K562 (cell line): ENCODE measurements at regions not wholly inside any gene's neighbourhood (a gene's known extent, or its start where the extent isn't known, plus 50 kb on each side); places are given as distances from the start of the nearest gene placed in this dataset.

Source experiments
- ATF7 ChIP-seq: fragments of 450-650 bp; IDR thresholded peaks from 2 replicates; pipeline ENCODE4 v1.7.1; 2014; ENCODE audit warnings: mild to moderate bottlenecking, moderate library complexity
- CREBBP ChIP-seq: IDR thresholded peaks from one replicate; pipeline ENCODE4 v1.6.1; 2012; ENCODE audit warnings: low read depth, mild to moderate bottlenecking, control low read depth, inconsistent platforms, low read length
- CXXC5 ChIP-seq: fragments of 250-450 bp; sonication (Bioruptor Pico); IDR thresholded peaks from 2 replicates; pipeline ENCODE4 v1.8.0; 2022; ENCODE audit warnings: inconsistent platforms, mild to moderate bottlenecking, moderate library complexity
- HDAC1 ChIP-seq, 2 experiments: fragments of 450-650 bp; IDR thresholded peaks; 2 replicates each; pipeline ENCODE4 v1.6.1; 2016 to 2017; ENCODE audit warnings: inconsistent platforms in 1 of 2, mild to moderate bottlenecking in 1 of 2, moderate library complexity in 1 of 2
- HMBOX1 ChIP-seq: sonication (generic); IDR thresholded peaks from 2 replicates; pipeline ENCODE4 v1.6.1; 2016
- MAFK ChIP-seq: IDR thresholded peaks from 2 replicates; pipeline ENCODE4 v1.6.1; 2011; ENCODE audit warnings: low read length, improper control_type of control experiment
- MED1 ChIP-seq: sonication (generic); formaldehyde crosslinking; IDR thresholded peaks from 2 replicates; pipeline ENCODE4 v1.8.1; 2023; ENCODE audit warnings: missing genetic modification reagents, borderline replicate concordance
- MITF ChIP-seq: IDR thresholded peaks from 2 replicates; pipeline ENCODE4 v1.6.1; 2014; ENCODE audit warnings: antibody characterized with exemption
- NCOA1 ChIP-seq: fragments of 450-650 bp; IDR thresholded peaks from 2 replicates; pipeline ENCODE4 v1.6.1; 2016; ENCODE audit warnings: low read depth
- NEUROD1 ChIP-seq: fragments of 150-350 bp; IDR thresholded peaks from 2 replicates; pipeline ENCODE4 v1.6.1; 2014; ENCODE audit warnings: borderline replicate concordance, low read length, low read depth; ENCODE audit not compliant: partially characterized antibody
- NFE2 ChIP-seq: IDR thresholded peaks from 2 replicates; pipeline ENCODE4 v1.6.1; 2014; ENCODE audit warnings: antibody characterized with exemption, low read depth
- PCBP1 ChIP-seq: fragments of 200-400 bp; formaldehyde crosslinking; IDR thresholded peaks from 2 replicates; pipeline ENCODE4 v1.6.1; 2018; ENCODE audit warnings: mild to moderate bottlenecking, low read depth, low read length; ENCODE audit not compliant: poor library complexity, severe bottlenecking
- PCBP2 ChIP-seq: fragments of 200-400 bp; formaldehyde crosslinking; IDR thresholded peaks from 2 replicates; pipeline ENCODE4 v1.6.1; 2018; ENCODE audit warnings: low read length, low read depth, mild to moderate bottlenecking, moderate library complexity; ENCODE audit not compliant: poor library complexity, severe bottlenecking
- PHTF2 ChIP-seq: fragments of 250-450 bp; sonication (Bioruptor Pico); IDR thresholded peaks from 2 replicates; pipeline ENCODE4 v1.5.0; 2021; ENCODE audit warnings: mild to moderate bottlenecking
- SUPT5H ChIP-seq: fragments of 450-650 bp; IDR thresholded peaks from 2 replicates; pipeline ENCODE4 v1.6.1; 2016
- TEAD1 ChIP-seq, 2 experiments: fragments of 450-650 bp in 1 of 2; sonication (generic) in 1 of 2; formaldehyde crosslinking; IDR thresholded peaks; 2 replicates each; pipeline versions ENCODE4 v1.4.0 to v1.8.0; 2020 to 2022; ENCODE audit warnings: mild to moderate bottlenecking in 2 of 2, missing genetic modification reagents in 1 of 2
- TEAD4 ChIP-seq, 2 experiments: sonication (generic) in 1 of 2; formaldehyde crosslinking in 1 of 2; IDR thresholded peaks; 2 replicates each; pipeline versions ENCODE4 v1.6.1 to v1.8.0; 2012 to 2022; ENCODE audit warnings: borderline replicate concordance in 1 of 2, inconsistent platforms in 1 of 2, low read length in 1 of 2, mild to moderate bottlenecking in 1 of 2, missing genetic modification reagents in 1 of 2
- THRB ChIP-seq: fragments of 450-650 bp; formaldehyde crosslinking; conservative IDR thresholded peaks from 2 replicates; pipeline ENCODE4 v1.4.0; 2022; ENCODE audit warnings: mild to moderate bottlenecking, missing genetic modification characterization
- TOE1 ChIP-seq, 2 experiments: fragments of 450-650 bp in 1 of 2; sonication (generic) in 1 of 2; formaldehyde crosslinking in 1 of 2; IDR thresholded peaks; 2 replicates each; pipeline versions ENCODE4 v1.7.1 to v1.8.0; 2016 to 2022; ENCODE audit warnings: borderline replicate concordance in 2 of 2, mild to moderate bottlenecking in 2 of 2, antibody characterized with exemption in 1 of 2, inconsistent platforms in 1 of 2, low read depth in 1 of 2, missing genetic modification reagents in 1 of 2, moderate library complexity in 1 of 2
- TRIM24 ChIP-seq, 2 experiments: fragments of 450-650 bp; IDR thresholded peaks; 2 replicates each; pipeline ENCODE4 v1.6.1; 2016
- ZFP30 ChIP-seq: fragments of 250-450 bp; sonication (Bioruptor Pico); IDR thresholded peaks from 2 replicates; pipeline ENCODE4 v1.8.0; 2022; ENCODE audit warnings: moderate library complexity, mild to moderate bottlenecking, inconsistent platforms, borderline replicate concordance
- ZNF282 ChIP-seq: sonication (generic); formaldehyde crosslinking; IDR thresholded peaks from 2 replicates; pipeline ENCODE4 v1.8.1; 2023; ENCODE audit warnings: missing genetic modification reagents
- ZNF586 ChIP-seq: fragments of 450-650 bp; formaldehyde crosslinking; conservative IDR thresholded peaks from 2 replicates; pipeline ENCODE4 v1.4.0; 2020; ENCODE audit warnings: mild to moderate bottlenecking, moderate library complexity
- TF ChIP-seq, protein P1 (sequence below): sonication (generic); formaldehyde crosslinking; IDR thresholded peaks from 2 replicates; pipeline ENCODE4 v1.8.1; 2023; ENCODE audit warnings: mild to moderate bottlenecking, missing genetic modification reagents, moderate library complexity

DNA sequence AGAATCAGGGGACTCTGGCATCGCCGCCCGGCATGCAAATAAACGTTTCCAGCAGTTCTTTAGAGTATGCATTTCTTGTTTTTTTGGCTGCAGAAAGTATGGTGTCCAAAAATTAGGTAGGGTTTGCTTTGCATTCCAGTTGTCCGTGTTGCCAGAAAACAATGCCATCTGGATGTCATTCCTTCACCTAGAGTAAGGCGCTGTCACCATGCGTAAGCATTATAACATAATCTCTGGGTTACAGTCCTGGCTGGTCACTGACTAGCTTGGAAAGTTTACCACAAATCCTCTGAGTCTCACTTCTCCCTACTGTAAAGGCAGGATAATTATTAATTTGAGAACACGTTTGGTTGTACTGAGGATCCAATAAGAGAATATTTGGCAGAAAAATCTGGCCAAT is 457.7 kb downstream of the XYLT1 start (continued):
- TF ChIP-seq CREBBP (no peak), HMBOX1 (peak; percentile 92), NEUROD1 (no peak), NFE2 (peak; percentile 86), PCBP2 (no peak), ZNF586 (no peak), TEAD4 (IDR thresholded peaks at IDR 0.05; ENCODE audit: low read length) (peak; percentile 68; the same call in 1 of the 2 replicates), TEAD4 (CRISPR knock-in tag; IDR thresholded peaks at IDR 0.05; ENCODE audit: borderline replicate concordance) (no peak), MITF (no peak), MAFK (peak; percentile 74), HDAC1 (IDR thresholded peaks at IDR 0.05) (no peak), THRB (no peak), ZNF282 (CRISPR knock-in tag) (no peak), SUPT5H (no peak), TRIM24 (IDR thresholded peaks at IDR 0.05) (peak in 1 of 2 experiments; percentile 42; a peak in 1 of 4 replicates), ATF7 (no peak), CXXC5 (no peak), PCBP1 (no peak), TEAD1 (CRISPR knock-in tag; IDR thresholded peaks at IDR 0.05) (no peak), ZFP30 (CRISPR knock-in tag) (no peak), TOE1 (IDR thresholded peaks at IDR 0.05; ENCODE audit: borderline replicate concordance) (no peak), TOE1 (CRISPR knock-in tag; IDR thresholded peaks at IDR 0.05; ENCODE audit: borderline replicate concordance, low read depth) (no peak), PHTF2 (CRISPR knock-in tag) (no peak), NCOA1 (no peak; the same call in 1 of the 2 replicates), MED1 (CRISPR knock-in tag) (no peak)
- TF ChIP-seq, protein P1, sequence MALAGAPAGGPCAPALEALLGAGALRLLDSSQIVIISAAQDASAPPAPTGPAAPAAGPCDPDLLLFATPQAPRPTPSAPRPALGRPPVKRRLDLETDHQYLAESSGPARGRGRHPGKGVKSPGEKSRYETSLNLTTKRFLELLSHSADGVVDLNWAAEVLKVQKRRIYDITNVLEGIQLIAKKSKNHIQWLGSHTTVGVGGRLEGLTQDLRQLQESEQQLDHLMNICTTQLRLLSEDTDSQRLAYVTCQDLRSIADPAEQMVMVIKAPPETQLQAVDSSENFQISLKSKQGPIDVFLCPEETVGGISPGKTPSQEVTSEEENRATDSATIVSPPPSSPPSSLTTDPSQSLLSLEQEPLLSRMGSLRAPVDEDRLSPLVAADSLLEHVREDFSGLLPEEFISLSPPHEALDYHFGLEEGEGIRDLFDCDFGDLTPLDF (CRISPR knock-in tag) = no peak
